ENCODE measurements at regions not wholly inside any gene's neighbourhood (a gene's known extent, or its start where the extent isn't known, plus 50 kb on each side); places are given as distances from the start of the nearest gene placed in this dataset.

DNA sequence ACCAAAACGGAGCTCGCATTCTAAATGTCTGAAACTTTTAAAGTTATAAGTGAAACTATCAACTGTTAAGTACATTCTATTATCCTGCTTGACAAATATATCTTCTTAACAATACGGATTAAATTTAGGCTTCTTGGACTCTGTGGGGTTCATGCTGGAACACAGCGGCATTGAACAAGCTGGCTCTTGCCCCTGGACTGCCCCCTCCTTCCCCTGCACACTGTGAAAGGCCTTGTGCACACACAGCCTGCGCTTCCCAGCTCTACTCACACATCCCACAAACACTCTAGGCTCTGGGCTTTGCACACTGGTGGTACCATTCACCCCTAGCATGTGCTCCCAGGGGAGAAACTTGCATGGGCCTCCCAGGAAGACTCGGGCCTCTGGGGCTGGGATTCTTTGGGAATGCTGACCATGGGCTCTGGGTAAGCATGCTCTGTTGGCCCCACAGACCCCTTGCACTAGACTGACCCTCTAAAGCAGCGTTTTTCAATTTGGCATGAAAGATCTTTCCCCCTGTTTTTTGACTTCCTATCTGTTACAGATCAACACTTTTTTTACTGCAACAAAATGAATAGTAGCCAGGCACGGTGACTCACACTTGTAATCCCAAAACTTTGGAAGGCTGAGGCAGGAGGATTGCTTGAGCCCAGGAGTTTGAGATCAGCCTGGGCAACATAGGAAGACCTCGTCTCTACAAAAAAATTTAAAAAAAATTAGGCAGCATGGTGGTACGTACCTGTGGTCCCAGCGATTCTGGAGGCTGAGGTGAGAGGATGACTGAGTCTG is 96.2 kb upstream of the CPM start:
- TF ChIP-seq, protein P1, sequence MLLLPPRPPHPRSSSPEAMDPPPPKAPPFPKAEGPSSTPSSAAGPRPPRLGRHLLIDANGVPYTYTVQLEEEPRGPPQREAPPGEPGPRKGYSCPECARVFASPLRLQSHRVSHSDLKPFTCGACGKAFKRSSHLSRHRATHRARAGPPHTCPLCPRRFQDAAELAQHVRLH (tag by site-specific recombination; IDR thresholded peaks at IDR 0.05) = no peak
- TF ChIP-seq, protein P2, sequence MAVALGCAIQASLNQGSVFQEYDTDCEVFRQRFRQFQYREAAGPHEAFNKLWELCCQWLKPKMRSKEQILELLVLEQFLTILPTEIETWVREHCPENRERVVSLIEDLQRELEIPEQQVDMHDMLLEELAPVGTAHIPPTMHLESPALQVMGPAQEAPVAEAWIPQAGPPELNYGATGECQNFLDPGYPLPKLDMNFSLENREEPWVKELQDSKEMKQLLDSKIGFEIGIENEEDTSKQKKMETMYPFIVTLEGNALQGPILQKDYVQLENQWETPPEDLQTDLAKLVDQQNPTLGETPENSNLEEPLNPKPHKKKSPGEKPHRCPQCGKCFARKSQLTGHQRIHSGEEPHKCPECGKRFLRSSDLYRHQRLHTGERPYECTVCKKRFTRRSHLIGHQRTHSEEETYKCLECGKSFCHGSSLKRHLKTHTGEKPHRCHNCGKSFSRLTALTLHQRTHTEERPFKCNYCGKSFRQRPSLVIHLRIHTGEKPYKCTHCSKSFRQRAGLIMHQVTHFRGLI (tag by site-specific recombination; IDR thresholded peaks at IDR 0.05) = no peak
- no peak for TF ChIP-seq ZNF114 (tag by site-specific recombination; IDR thresholded peaks at IDR 0.05)
- no peak for TF ChIP-seq ZNF529 (tag by site-specific recombination; IDR thresholded peaks at IDR 0.05; ENCODE audit: insufficient replicate concordance)
- TF ChIP-seq, protein P3, sequence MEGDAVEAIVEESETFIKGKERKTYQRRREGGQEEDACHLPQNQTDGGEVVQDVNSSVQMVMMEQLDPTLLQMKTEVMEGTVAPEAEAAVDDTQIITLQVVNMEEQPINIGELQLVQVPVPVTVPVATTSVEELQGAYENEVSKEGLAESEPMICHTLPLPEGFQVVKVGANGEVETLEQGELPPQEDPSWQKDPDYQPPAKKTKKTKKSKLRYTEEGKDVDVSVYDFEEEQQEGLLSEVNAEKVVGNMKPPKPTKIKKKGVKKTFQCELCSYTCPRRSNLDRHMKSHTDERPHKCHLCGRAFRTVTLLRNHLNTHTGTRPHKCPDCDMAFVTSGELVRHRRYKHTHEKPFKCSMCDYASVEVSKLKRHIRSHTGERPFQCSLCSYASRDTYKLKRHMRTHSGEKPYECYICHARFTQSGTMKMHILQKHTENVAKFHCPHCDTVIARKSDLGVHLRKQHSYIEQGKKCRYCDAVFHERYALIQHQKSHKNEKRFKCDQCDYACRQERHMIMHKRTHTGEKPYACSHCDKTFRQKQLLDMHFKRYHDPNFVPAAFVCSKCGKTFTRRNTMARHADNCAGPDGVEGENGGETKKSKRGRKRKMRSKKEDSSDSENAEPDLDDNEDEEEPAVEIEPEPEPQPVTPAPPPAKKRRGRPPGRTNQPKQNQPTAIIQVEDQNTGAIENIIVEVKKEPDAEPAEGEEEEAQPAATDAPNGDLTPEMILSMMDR (tag by site-specific recombination; IDR thresholded peaks at IDR 0.05) = no peak
- no peak for TF ChIP-seq ZNF433 (tag by site-specific recombination; IDR thresholded peaks at IDR 0.05; ENCODE audit: low read depth)

Data from HEK293 (cell line).